Upper lobe of right lung (tissue), 1 donor: ENCODE measurements at regions not wholly inside any gene's neighbourhood (a gene's known extent, or its start where the extent isn't known, plus 50 kb on each side); places are given as distances from the start of the nearest gene placed in this dataset.

Experiments
- ATAC-seq: fragments of 200-7000 bp; cut with Tn5 transposase; one replicate; pipeline ENCODE4 v1.9.1; 2020; ENCODE audit warnings: mild to moderate bottlenecking, moderate library complexity
- DNase-seq: peaks from one replicate; pipeline ENCODE4 v3.0.0-alpha.2; 2020
- H3K27ac ChIP-seq: fragments of 200-600 bp; one replicate; pipeline ENCODE4 v1.8.0; 2022
- H3K27me3 ChIP-seq: fragments of 200-600 bp; one replicate; pipeline ENCODE4 v1.8.0; 2022; ENCODE audit warnings: mild to moderate bottlenecking
- H3K36me3 ChIP-seq: fragments of 200-600 bp; one replicate; pipeline ENCODE4 v1.8.0; 2022
- H3K4me1 ChIP-seq: fragments of 200-600 bp; one replicate; pipeline ENCODE4 v1.8.0; 2022
- H3K4me3 ChIP-seq: fragments of 200-600 bp; one replicate; pipeline ENCODE4 v1.8.0; 2022; ENCODE audit warnings: mild to moderate bottlenecking
- H3K9me3 ChIP-seq: fragments of 200-600 bp; one replicate; pipeline ENCODE4 v1.8.0; 2022
- CTCF ChIP-seq: fragments of 200-600 bp; IDR thresholded peaks from one replicate; pipeline ENCODE4 v1.8.0; 2022; ENCODE audit warnings: antibody characterized with exemption
- intact Hi-C: fragments of 100-400 bp; cut with DNase I; formaldehyde crosslinking; loops from one replicate; pipeline ENCODE4 v1.11.0; 2022
- donor health status: DM: no; HTN: yes; CAD: no; lungs with severe emphysema.

GRCh38 chr22:48264586-48264985 is 1502.1 kb downstream of the TBC1D22A start:
- Histone ChIP-seq H3K4me3 (no peak overlapping the region), H3K36me3 (no peaks in the 10 kb centered on the region), H3K27ac (no peak overlapping the region), H3K27me3 (peaks cover 12% of the 10 kb centered on the region), H3K9me3 (no peaks in the 10 kb centered on the region), H3K4me1 (no peaks in the 10 kb centered on the region)
- ATAC-seq: no peak
- TF ChIP-seq CTCF: no peak
- DNase-seq: no peak
- intact Hi-C loops: no loop called here

- Histone ChIP-seq H3K9me3 (no peaks in the 10 kb centered on the region), H3K27me3 (peaks cover 12% of the 10 kb centered on the region), H3K4me3 (no peak overlapping the region), H3K4me1 (no peaks in the 10 kb centered on the region), H3K27ac (no peak overlapping the region), H3K36me3 (no peaks in the 10 kb centered on the region)
- intact Hi-C loops: no loop called here
- TF ChIP-seq CTCF: no peak
- no peak for ATAC-seq
- DNase-seq: no peak
These were observed 1501.4 kb downstream of the TBC1D22A start for GRCh38 chr22:48263791-48264351.

GRCh38 chr22:48263431-48263765 is 1500.9 kb downstream of the TBC1D22A start:
- Histone ChIP-seq H3K36me3 (no peaks in the 10 kb centered on the region), H3K27ac (no peak overlapping the region), H3K4me1 (peaks cover 2% of the 10 kb centered on the region), H3K9me3 (no peaks in the 10 kb centered on the region), H3K4me3 (no peak overlapping the region), H3K27me3 (peaks cover 8% of the 10 kb centered on the region)
- no peak for DNase-seq
- no peak for TF ChIP-seq CTCF
- intact Hi-C loops: no loop called here
- ATAC-seq: no peak

- H3K4me3 ChIP-seq: no peak overlapping the region
- ATAC-seq (no peak), DNase-seq (no peak)
- TF ChIP-seq CTCF: no peak
- intact Hi-C loops: no loop called here
- peaks cover 2% of the 10 kb centered on the region for H3K27me3 ChIP-seq
- H3K36me3 ChIP-seq: no peaks in the 10 kb centered on the region
- H3K27ac ChIP-seq: no peak overlapping the region
- peaks cover 7% of the 10 kb centered on the region for H3K4me1 ChIP-seq
- no peaks in the 10 kb centered on the region for H3K9me3 ChIP-seq
These were observed 1500.4 kb downstream of the TBC1D22A start for GRCh38 chr22:48262596-48263430.

GRCh38 chr22:48261706-48262105 is 1499.3 kb downstream of the TBC1D22A start:
- Histone ChIP-seq H3K27ac (no peak overlapping the region), H3K4me1 (peaks cover 14% of the 10 kb centered on the region), H3K9me3 (no peaks in the 10 kb centered on the region), H3K4me3 (no peak overlapping the region), H3K27me3 (no peaks in the 10 kb centered on the region), H3K36me3 (no peaks in the 10 kb centered on the region)
- ATAC-seq (no peak), DNase-seq (no peak)
- intact Hi-C loops: no loop called here
- no peak for TF ChIP-seq CTCF
